HCT116 (cell line): ENCODE measurements at regions not wholly inside any gene's neighbourhood (a gene's known extent, or its start where the extent isn't known, plus 50 kb on each side); places are given as distances from the start of the nearest gene placed in this dataset.

Experiments
- JUND ChIP-seq: IDR thresholded peaks from 2 replicates; pipeline ENCODE4 v1.6.1; 2012
- POLR2A ChIP-seq: IDR thresholded peaks from 2 replicates; pipeline ENCODE4 v1.7.0; 2011; ENCODE audit warnings: borderline replicate concordance; ENCODE audit not compliant: insufficient read depth, insufficient read length; ENCODE audit errors: extremely low read depth
- SP1 ChIP-seq: IDR thresholded peaks from 2 replicates; pipeline ENCODE4 v1.6.1; 2012; ENCODE audit warnings: low read depth
- YY1 ChIP-seq: IDR thresholded peaks from 2 replicates; pipeline ENCODE4 v1.6.1; 2011; ENCODE audit warnings: low read length, low read depth, moderate library complexity, mild to moderate bottlenecking; ENCODE audit not compliant: insufficient replicate concordance; ENCODE audit errors: extremely low read depth
- TF ChIP-seq, protein P1 (sequence below), 3 experiments: fragments of 200-600 bp in 1 of 3; sonication (generic) in 1 of 3; IDR thresholded peaks in 2 of 3; conservative IDR thresholded peaks in 1 of 3; 2 replicates each; pipeline ENCODE4 v1.5.1; 2012 to 2017; ENCODE audit warnings: low read depth in 2 of 3, low read length in 2 of 3, antibody characterized with exemption in 1 of 3, borderline replicate concordance in 1 of 3, control low read depth in 1 of 3, mild to moderate bottlenecking in 1 of 3, mixed read lengths in 1 of 3, mixed run types in 1 of 3, moderate library complexity in 1 of 3; ENCODE audit not compliant: insufficient read depth in 1 of 3

- TF ChIP-seq, protein P1, sequence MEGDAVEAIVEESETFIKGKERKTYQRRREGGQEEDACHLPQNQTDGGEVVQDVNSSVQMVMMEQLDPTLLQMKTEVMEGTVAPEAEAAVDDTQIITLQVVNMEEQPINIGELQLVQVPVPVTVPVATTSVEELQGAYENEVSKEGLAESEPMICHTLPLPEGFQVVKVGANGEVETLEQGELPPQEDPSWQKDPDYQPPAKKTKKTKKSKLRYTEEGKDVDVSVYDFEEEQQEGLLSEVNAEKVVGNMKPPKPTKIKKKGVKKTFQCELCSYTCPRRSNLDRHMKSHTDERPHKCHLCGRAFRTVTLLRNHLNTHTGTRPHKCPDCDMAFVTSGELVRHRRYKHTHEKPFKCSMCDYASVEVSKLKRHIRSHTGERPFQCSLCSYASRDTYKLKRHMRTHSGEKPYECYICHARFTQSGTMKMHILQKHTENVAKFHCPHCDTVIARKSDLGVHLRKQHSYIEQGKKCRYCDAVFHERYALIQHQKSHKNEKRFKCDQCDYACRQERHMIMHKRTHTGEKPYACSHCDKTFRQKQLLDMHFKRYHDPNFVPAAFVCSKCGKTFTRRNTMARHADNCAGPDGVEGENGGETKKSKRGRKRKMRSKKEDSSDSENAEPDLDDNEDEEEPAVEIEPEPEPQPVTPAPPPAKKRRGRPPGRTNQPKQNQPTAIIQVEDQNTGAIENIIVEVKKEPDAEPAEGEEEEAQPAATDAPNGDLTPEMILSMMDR (IDR thresholded peaks at IDR 0.05 in 2 of 3, conservative IDR thresholded peaks at IDR 0.05 in 1 of 3; ENCODE audit: borderline replicate concordance in 1 of 3, insufficient read depth in 1 of 3, low read depth in 2 of 3, low read length in 2 of 3): no peak
- TF ChIP-seq JUND (no peak), POLR2A (no peak), SP1 (no peak), YY1 (no peak)
These were observed 605.2 kb downstream of the KCNJ2 start for GRCh38 chr17:70774339-70775117.
